Gastrocnemius medialis (tissue), 4 donors: ENCODE measurements at regions not wholly inside any gene's neighbourhood (a gene's known extent, or its start where the extent isn't known, plus 50 kb on each side); places are given as distances from the start of the nearest gene placed in this dataset.

Experiments used
- CTCF ChIP-seq, 5 experiments: fragments of 450-650 bp in 3 of 5; fragments of 200-600 bp in 2 of 5; sonication (generic) in 2 of 5; IDR thresholded peaks in 4 of 5; conservative IDR thresholded peaks in 1 of 5; 1 replicate in 4 of 5; 2 replicates in 1 of 5; pipeline ENCODE4 v1.5.1; 2016 to 2019; ENCODE audit warnings: antibody characterized with exemption in 5 of 5, mild to moderate bottlenecking in 3 of 5, moderate library complexity in 3 of 5
- POLR2A ChIP-seq, 2 donors: fragments of 450-650 bp; IDR thresholded peaks; one replicate each; pipeline ENCODE4 v1.6.1; 2017; ENCODE audit warnings: antibody characterized with exemption in 2 of 2, mild to moderate bottlenecking in 2 of 2, moderate library complexity in 2 of 2

GRCh38 chr18:34624551-34624950 lies 85.5 kb upstream of the DTNA start:
- no peak for TF ChIP-seq CTCF (IDR thresholded peaks at IDR 0.05 in 4 of 5, conservative IDR thresholded peaks at IDR 0.05 in 1 of 5)
- no peak for TF ChIP-seq POLR2A (IDR thresholded peaks at IDR 0.05)
